ENCODE measurements at regions not wholly inside any gene's neighbourhood (a gene's known extent, or its start where the extent isn't known, plus 50 kb on each side); places are given as distances from the start of the nearest gene placed in this dataset.

DNA sequence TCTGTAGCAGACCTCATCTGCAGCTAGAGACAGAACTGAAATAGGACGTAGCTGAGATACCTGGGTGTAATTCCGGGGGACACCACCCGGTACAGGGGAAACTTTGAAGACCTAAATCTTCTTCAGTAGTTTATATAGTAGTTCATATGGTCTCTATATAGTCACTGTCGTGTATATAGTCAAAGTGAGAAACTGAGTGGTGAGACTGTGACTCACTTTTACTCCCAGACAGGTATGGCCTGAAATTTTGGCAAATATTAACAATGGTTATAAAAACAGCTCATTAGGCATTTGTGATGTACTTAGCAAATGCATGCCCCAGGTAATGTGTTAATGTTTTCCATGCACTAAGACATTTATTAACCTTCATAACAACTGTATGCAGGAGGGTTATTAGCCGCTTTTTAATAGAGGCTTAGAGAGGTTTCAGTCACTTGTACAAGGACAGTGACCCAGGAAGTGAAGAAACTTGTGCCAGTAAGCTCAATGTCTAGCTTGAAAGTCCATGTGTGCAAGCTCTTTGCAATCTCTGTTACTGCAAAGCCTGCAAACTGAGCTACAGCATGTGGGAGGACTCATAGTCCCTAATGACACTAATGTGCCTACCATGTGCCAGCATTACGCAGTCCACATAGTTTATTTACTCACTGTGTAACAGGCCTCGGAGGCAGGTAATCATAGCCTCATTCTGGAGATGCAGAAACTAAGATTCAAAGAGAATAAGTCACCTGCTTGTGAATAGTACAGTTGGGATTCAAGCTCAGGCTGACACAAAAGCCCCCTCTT, 165.4 kb upstream of the CHD6 start:
- DNase-seq (ENCODE audit: low read depth) = no peak
- no peak overlapping the region for H3K4me3 ChIP-seq (replicated peaks; ENCODE audit: low read depth, low read length)

GRCh38 chr20:41782730-41783406, 164.7 kb upstream of the CHD6 start:
- TF ChIP-seq, protein P1, sequence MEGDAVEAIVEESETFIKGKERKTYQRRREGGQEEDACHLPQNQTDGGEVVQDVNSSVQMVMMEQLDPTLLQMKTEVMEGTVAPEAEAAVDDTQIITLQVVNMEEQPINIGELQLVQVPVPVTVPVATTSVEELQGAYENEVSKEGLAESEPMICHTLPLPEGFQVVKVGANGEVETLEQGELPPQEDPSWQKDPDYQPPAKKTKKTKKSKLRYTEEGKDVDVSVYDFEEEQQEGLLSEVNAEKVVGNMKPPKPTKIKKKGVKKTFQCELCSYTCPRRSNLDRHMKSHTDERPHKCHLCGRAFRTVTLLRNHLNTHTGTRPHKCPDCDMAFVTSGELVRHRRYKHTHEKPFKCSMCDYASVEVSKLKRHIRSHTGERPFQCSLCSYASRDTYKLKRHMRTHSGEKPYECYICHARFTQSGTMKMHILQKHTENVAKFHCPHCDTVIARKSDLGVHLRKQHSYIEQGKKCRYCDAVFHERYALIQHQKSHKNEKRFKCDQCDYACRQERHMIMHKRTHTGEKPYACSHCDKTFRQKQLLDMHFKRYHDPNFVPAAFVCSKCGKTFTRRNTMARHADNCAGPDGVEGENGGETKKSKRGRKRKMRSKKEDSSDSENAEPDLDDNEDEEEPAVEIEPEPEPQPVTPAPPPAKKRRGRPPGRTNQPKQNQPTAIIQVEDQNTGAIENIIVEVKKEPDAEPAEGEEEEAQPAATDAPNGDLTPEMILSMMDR (IDR thresholded peaks at IDR 0.05; ENCODE audit: low read length, missing control alignments) = no peak
- H3K4me3 ChIP-seq (replicated peaks; ENCODE audit: low read depth, low read length) = no peak overlapping the region
- no peak for DNase-seq (ENCODE audit: low read depth)

More for the DNA sequence above, 165.4 kb upstream of the CHD6 start:
- TF ChIP-seq, protein P1 (IDR thresholded peaks at IDR 0.05; ENCODE audit: low read length, missing control alignments) = no peak

DNA sequence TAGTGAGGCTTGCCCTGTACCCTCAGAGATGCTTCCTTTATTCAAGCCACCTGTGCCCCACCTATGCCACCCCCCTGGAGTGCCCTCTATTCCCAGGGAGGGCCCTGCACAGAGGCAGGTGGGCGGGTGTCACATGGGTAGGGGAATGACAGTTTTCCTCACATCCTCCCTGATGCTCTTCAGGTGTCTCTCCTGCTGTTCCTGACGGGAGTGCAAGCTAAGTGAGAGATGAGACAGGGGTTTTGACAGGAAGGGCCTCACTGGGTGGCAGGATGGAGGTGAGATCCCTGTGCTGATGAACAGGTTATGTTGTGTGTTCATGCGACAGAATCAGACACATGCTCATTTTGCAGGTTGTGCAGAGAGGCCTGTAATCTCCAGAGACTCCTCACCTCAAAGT, 164.1 kb upstream of the CHD6 start:
- TF ChIP-seq, protein P1 (IDR thresholded peaks at IDR 0.05; ENCODE audit: low read length, missing control alignments) = no peak
- DNase-seq (ENCODE audit: low read depth) = no peak
- H3K4me3 ChIP-seq (replicated peaks; ENCODE audit: low read depth, low read length) = no peak overlapping the region

DNA sequence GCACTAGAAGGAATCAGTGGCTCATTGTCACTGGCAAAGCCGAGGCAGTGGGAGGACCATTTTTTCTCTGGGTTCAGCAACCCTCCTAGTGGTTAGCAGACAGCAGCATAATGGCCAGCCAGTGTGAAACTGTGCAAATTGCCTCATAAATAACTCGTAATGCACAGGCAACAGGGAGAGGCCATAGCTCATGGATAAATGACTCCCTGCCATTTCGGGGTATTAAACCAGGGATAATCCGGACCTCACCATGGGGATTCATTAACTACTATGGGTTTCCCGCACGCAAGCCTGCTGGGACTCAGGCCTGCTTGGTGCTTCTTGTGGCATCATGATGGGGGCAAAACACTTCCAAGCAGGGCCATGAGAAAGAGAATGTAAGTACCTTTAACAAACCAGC, 158.2 kb upstream of the CHD6 start:
- DNase-seq (ENCODE audit: low read depth) = no peak
- no peak overlapping the region for H3K4me3 ChIP-seq (replicated peaks; ENCODE audit: low read depth, low read length)
- TF ChIP-seq, protein P1 (IDR thresholded peaks at IDR 0.05; ENCODE audit: low read length, missing control alignments) = no peak

- H3K4me3 ChIP-seq (replicated peaks; ENCODE audit: low read depth, low read length) = no peak overlapping the region
- no peak for DNase-seq (ENCODE audit: low read depth)
- TF ChIP-seq, protein P1 (IDR thresholded peaks at IDR 0.05; ENCODE audit: low read length, missing control alignments) = no peak
Measured at GRCh38 chr20:41774291-41774690, 156.1 kb upstream of the CHD6 start.

DNA sequence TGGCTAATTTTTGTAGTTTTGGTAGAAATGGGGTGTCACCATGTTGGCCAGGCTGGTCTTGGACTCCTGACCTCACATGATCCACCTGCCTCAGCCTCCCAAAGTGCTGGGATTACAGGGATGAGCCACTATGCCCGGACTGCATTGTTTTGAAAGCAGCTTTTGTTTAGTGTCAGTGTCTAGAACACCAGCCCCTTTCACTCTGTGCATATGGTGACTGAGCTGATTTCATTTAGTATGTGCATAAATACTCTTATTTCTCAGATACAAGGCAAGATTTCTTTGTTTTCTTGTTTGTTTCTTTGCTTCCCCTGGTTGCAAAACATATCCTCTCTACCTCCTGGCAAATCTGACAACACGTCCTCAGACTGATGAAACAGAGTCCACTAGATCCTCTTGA, 152.8 kb upstream of the CHD6 start:
- TF ChIP-seq, protein P1 (IDR thresholded peaks at IDR 0.05; ENCODE audit: low read length, missing control alignments) = no peak
- no peak overlapping the region for H3K4me3 ChIP-seq (replicated peaks; ENCODE audit: low read depth, low read length)
- DNase-seq (ENCODE audit: low read depth) = no peak

All from fibroblast of pulmonary artery (primary cell).